OCI-LY3 (cell line): ENCODE measurements at regions not wholly inside any gene's neighbourhood (a gene's known extent, or its start where the extent isn't known, plus 50 kb on each side); places are given as distances from the start of the nearest gene placed in this dataset.

Source experiments
- CTCF ChIP-seq: fragments of 200-600, 300-600 bp; sonication (generic); IDR thresholded peaks from 2 replicates; pipeline ENCODE4 v1.5.1; 2014; ENCODE audit warnings: antibody characterized with exemption, low read length, low read depth
- EZH2phosphoT487 ChIP-seq: fragments of 200-600 bp; shearing (Covaris generic); IDR thresholded peaks from 2 replicates; pipeline ENCODE4 v1.6.1; 2018; ENCODE audit warnings: antibody characterized with exemption, mixed run types, low read depth

DNA sequence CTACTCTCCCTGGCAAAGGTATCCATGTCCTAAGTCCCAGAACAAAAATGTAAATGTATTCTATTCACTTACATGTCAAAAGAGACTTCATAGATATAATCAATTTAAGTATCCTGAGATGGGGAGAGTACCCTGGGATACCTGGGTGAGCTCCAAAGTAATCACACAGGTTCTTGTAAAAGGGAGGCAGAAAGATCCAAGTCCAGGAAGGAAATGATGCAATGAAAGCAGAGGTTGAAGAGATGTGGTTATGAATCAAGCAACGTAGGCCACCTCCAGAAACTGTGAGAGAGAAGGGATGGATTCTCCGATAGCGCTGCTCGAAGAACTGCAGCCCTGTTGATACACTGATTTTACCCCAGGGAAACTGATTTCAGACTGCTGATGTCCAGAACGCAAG, 93.9 kb upstream of the VGLL3 start:
- TF ChIP-seq CTCF (no peak), EZH2phosphoT487 (no peak)
